Neural progenitor cell (in vitro differentiated cells): ENCODE measurements at regions not wholly inside any gene's neighbourhood (a gene's known extent, or its start where the extent isn't known, plus 50 kb on each side); places are given as distances from the start of the nearest gene placed in this dataset.

ENCODE experiments used
- DNase-seq: peaks from one replicate; pipeline ENCODE4 v3.0.0-alpha.2; 2016; ENCODE audit warnings: low spot score
- H2AFZ ChIP-seq: fragments of 200-600 bp; sonication (generic); replicated peaks from 2 replicates; pipeline ENCODE4 v1.6.1; 2016; ENCODE audit warnings: antibody characterized with exemption
- H3F3A ChIP-seq: fragments of 200-600 bp; sonication (generic); 2 replicates; pipeline ENCODE4 v1.6.1; 2016; ENCODE audit warnings: antibody characterized with exemption, low read depth
- H3K27ac ChIP-seq: fragments of 200-600 bp; sonication (generic); 2 replicates; pipeline ENCODE4 v1.5.1; 2016; ENCODE audit warnings: mild to moderate bottlenecking
- H3K27me3 ChIP-seq: fragments of 200-600 bp; sonication (generic); 2 replicates; pipeline ENCODE4 v1.6.1; 2016; ENCODE audit warnings: mild to moderate bottlenecking, moderate library complexity
- H3K36me3 ChIP-seq: fragments of 200-600 bp; sonication (generic); 2 replicates; pipeline ENCODE4 v1.5.1; 2016
- H3K4me1 ChIP-seq: fragments of 200-600 bp; sonication (generic); 2 replicates; pipeline ENCODE4 v1.6.1; 2016; ENCODE audit warnings: mixed run types
- H3K4me2 ChIP-seq: fragments of 200-600 bp; sonication (generic); 2 replicates; pipeline ENCODE4 v1.6.1; 2016
- H3K4me3 ChIP-seq: fragments of 200-600 bp; sonication (generic); 2 replicates; pipeline ENCODE4 v1.5.1; 2016
- H3K79me2 ChIP-seq: fragments of 200-600 bp; sonication (generic); 2 replicates; pipeline ENCODE4 v1.6.1; 2016; ENCODE audit warnings: low read depth
- H3K9ac ChIP-seq: fragments of 200-600 bp; sonication (generic); 2 replicates; pipeline ENCODE4 v1.6.1; 2016
- H3K9me3 ChIP-seq: fragments of 200-600 bp; sonication (generic); 2 replicates; pipeline ENCODE4 v1.5.1; 2016; ENCODE audit warnings: low read depth
- H4K20me1 ChIP-seq: fragments of 200-600 bp; sonication (generic); 2 replicates; pipeline ENCODE4 v1.6.1; 2016; ENCODE audit warnings: low read depth
- H3K27ac Mint-ChIP-seq: 3 replicates; pipeline ENCODE4 v1.8.0; 2021; ENCODE audit warnings: mixed read lengths
- H3K27me3 Mint-ChIP-seq: 2 replicates; pipeline ENCODE4 v1.8.0; 2022; ENCODE audit warnings: low read depth, mild to moderate bottlenecking, inconsistent platforms, moderate library complexity, mixed read lengths; ENCODE audit not compliant: insufficient read depth
- H3K36me3 Mint-ChIP-seq: 3 replicates; pipeline ENCODE4 v1.8.0; 2021; ENCODE audit warnings: mixed read lengths
- H3K4me1 Mint-ChIP-seq: 3 replicates; pipeline ENCODE4 v1.8.0; 2021; ENCODE audit warnings: mixed read lengths
- H3K4me3 Mint-ChIP-seq: 3 replicates; pipeline ENCODE4 v1.8.0; 2021; ENCODE audit warnings: mild to moderate bottlenecking, moderate library complexity, mixed read lengths
- H3K9me3 Mint-ChIP-seq: 3 replicates; pipeline ENCODE4 v1.8.0; 2020; ENCODE audit warnings: mixed read lengths
- CTCF ChIP-seq: fragments of 200-600 bp; sonication (generic); IDR thresholded peaks from 2 replicates; pipeline ENCODE4 v1.5.1; 2017; ENCODE audit warnings: antibody characterized with exemption, mild to moderate bottlenecking
- EZH2 ChIP-seq: fragments of 200-600 bp; sonication (generic); IDR thresholded peaks from 2 replicates; pipeline ENCODE4 v1.6.1; 2017; ENCODE audit warnings: antibody characterized with exemption, mild to moderate bottlenecking, moderate library complexity
- EZH2phosphoT487 ChIP-seq: fragments of 200-600 bp; sonication (generic); IDR thresholded peaks from 2 replicates; pipeline ENCODE4 v1.6.1; 2017; ENCODE audit warnings: antibody characterized with exemption

- no peaks in the 10 kb centered on the region for H3K9me3 ChIP-seq
- H3K4me1 ChIP-seq: peaks cover 12% of the 10 kb centered on the region
- H3K4me2 ChIP-seq: no peak overlapping the region
- no peak overlapping the region for H3K9ac ChIP-seq
- no peaks in the 10 kb centered on the region for H3K36me3 ChIP-seq
- Mint-ChIP-seq H3K36me3 (no peaks in the 10 kb centered on the region), H3K27ac (no peak overlapping the region), H3K4me1 (peaks cover 21% of the 10 kb centered on the region), H3K4me3 (no peak overlapping the region), H3K9me3 (peaks cover 15% of the 10 kb centered on the region), H3K27me3 (peaks cover 10% of the 10 kb centered on the region)
- DNase-seq: no peak
- H3F3A ChIP-seq: peaks cover 7% of the 10 kb centered on the region
- no peak overlapping the region for H3K4me3 ChIP-seq
- no peaks in the 10 kb centered on the region for H3K27me3 ChIP-seq
- no peak for TF ChIP-seq CTCF
- TF ChIP-seq EZH2phosphoT487: no peak
- TF ChIP-seq EZH2: no peak
- H4K20me1 ChIP-seq: no peaks in the 10 kb centered on the region
- H3K79me2 ChIP-seq: no peaks in the 10 kb centered on the region
- no peak overlapping the region for H2AFZ ChIP-seq
- no peak overlapping the region for H3K27ac ChIP-seq
Observed at GRCh38 chr7:68336594-68336993, 1261.7 kb upstream of the AUTS2 start.

GRCh38 chr7:68348401-68348800 is 1249.9 kb upstream of the AUTS2 start:
- Histone ChIP-seq H3K36me3 (no peaks in the 10 kb centered on the region), H2AFZ (no peak overlapping the region), H3K9ac (no peak overlapping the region), H3K79me2 (no peaks in the 10 kb centered on the region), H3K4me1 (no peaks in the 10 kb centered on the region), H4K20me1 (no peaks in the 10 kb centered on the region), H3K4me2 (no peak overlapping the region), H3K9me3 (peaks cover 8% of the 10 kb centered on the region), H3F3A (no peaks in the 10 kb centered on the region), H3K27me3 (no peaks in the 10 kb centered on the region), H3K27ac (no peak overlapping the region), H3K4me3 (no peak overlapping the region)
- no peak for DNase-seq
- Mint-ChIP-seq H3K27ac (no peak overlapping the region), H3K4me1 (no peaks in the 10 kb centered on the region), H3K4me3 (no peak overlapping the region), H3K9me3 (peaks cover 5% of the 10 kb centered on the region), H3K36me3 (no peaks in the 10 kb centered on the region), H3K27me3 (peaks cover 3% of the 10 kb centered on the region)
- no peak for TF ChIP-seq EZH2
- TF ChIP-seq EZH2phosphoT487: no peak
- no peak for TF ChIP-seq CTCF

- TF ChIP-seq CTCF (no peak), EZH2phosphoT487 (no peak), EZH2 (no peak)
- DNase-seq: no peak
- H3K27me3 ChIP-seq: no peaks in the 10 kb centered on the region
- H3K4me3 ChIP-seq: no peak overlapping the region
- Mint-ChIP-seq H3K9me3 (peaks cover 8% of the 10 kb centered on the region), H3K4me3 (no peak overlapping the region), H3K4me1 (peaks cover 17% of the 10 kb centered on the region), H3K27ac (peak overlapping the region; percentile 65), H3K27me3 (peaks cover 8% of the 10 kb centered on the region), H3K36me3 (no peaks in the 10 kb centered on the region)
- H3K79me2 ChIP-seq: no peaks in the 10 kb centered on the region
- no peaks in the 10 kb centered on the region for H3F3A ChIP-seq
- no peak overlapping the region for H3K4me2 ChIP-seq
- H3K4me1 ChIP-seq: no peaks in the 10 kb centered on the region
- no peak overlapping the region for H3K27ac ChIP-seq
- no peaks in the 10 kb centered on the region for H4K20me1 ChIP-seq
- no peaks in the 10 kb centered on the region for H3K36me3 ChIP-seq
- H3K9ac ChIP-seq: no peak overlapping the region
- H2AFZ ChIP-seq: no peak overlapping the region
- H3K9me3 ChIP-seq: no peaks in the 10 kb centered on the region
Observed at GRCh38 chr7:68362745-68363518, 1235.3 kb upstream of the AUTS2 start.
